K562 (cell line): ENCODE measurements at regions not wholly inside any gene's neighbourhood (a gene's known extent, or its start where the extent isn't known, plus 50 kb on each side); places are given as distances from the start of the nearest gene placed in this dataset.

ENCODE experiments used
- ATAC-seq: fragments of 200-7000 bp; cut with Tn5 transposase; 3 replicates; pipeline ENCODE4 v1.9.1; 2020; ENCODE audit warnings: moderate library complexity
- BruUV-seq: library from RNA; stranded (reverse); fragments of 400-500 nt; replicated peaks from 2 replicates; lab custom pipeline; 2021; lab: Mats Ljungman, UMichigan
- CTCF ChIA-PET: fragments of 300-600 bp; formaldehyde crosslinking; extraction: SDS; loops from one replicate; lab custom pipeline; 2021; ENCODE audit warnings: low intra/inter-chr PET ratio; lab: Yijun Ruan, JAX
- POLR2A ChIA-PET: fragments of 300-600, 350-650 bp; sonication (Branson Sonifier 250); formaldehyde crosslinking; extraction: SDS; loops from one replicate; lab custom pipeline; 2021; ENCODE audit warnings: antibody characterized with exemption, inconsistent platforms; lab: Yijun Ruan, JAX
- DNase-seq, 4 experiments: peaks; one replicate each; pipeline versions ENCODE4 v3.0.0 to v3.0.0-alpha.2; 2011 to 2018; ENCODE audit warnings: low spot score in 3 of 4, mixed read lengths in 3 of 4; ENCODE audit errors: extremely low read depth in 1 of 4
- FAIRE-seq: peaks from 2 replicates; lab custom pipeline; 2011; peaks lifted over from hg19 to GRCh38; lab: Jason Lieb, UNC
- H2AFZ ChIP-seq: 2 replicates; pipeline ENCODE4 v1.6.0; 2011; ENCODE audit warnings: low read depth, low read length, control low read depth, inconsistent platforms
- H3K27ac ChIP-seq: fragments of 200-600 bp; 3 replicates; pipeline ENCODE4 v1.8.0; 2011; ENCODE audit warnings: low read depth, mild to moderate bottlenecking, control low read depth, inconsistent platforms, low read length, moderate library complexity, mixed read lengths; ENCODE audit errors: extremely low read depth
- H3K27me3 ChIP-seq, 2 experiments: fragments of 300-600 bp in 1 of 2; 2 replicates in 1 of 2; 3 replicates in 1 of 2; pipeline versions ENCODE4 v1.6.0 to v1.8.0; 2011; ENCODE audit warnings: inconsistent platforms in 2 of 2, low read length in 2 of 2, mild to moderate bottlenecking in 1 of 2, mixed read lengths in 1 of 2, moderate library complexity in 1 of 2; ENCODE audit not compliant: control insufficient read depth in 2 of 2, insufficient read depth in 2 of 2
- H3K36me3 ChIP-seq: fragments of 300-600 bp; 3 replicates; pipeline ENCODE4 v1.8.0; 2011; ENCODE audit warnings: mild to moderate bottlenecking, low read length, inconsistent platforms; ENCODE audit not compliant: control insufficient read depth, insufficient read depth
- H3K4me1 ChIP-seq, 2 experiments: fragments of 200-600 bp in 1 of 2; replicated peaks in 1 of 2; 2 replicates in 1 of 2; 3 replicates in 1 of 2; pipeline versions ENCODE4 v1.5.1 to v1.8.0; 2011; ENCODE audit warnings: inconsistent platforms in 2 of 2, low read length in 2 of 2, mild to moderate bottlenecking in 1 of 2, mixed read lengths in 1 of 2, moderate library complexity in 1 of 2; ENCODE audit not compliant: control insufficient read depth in 2 of 2, insufficient read depth in 2 of 2
- H3K4me2 ChIP-seq: 2 replicates; pipeline ENCODE4 v1.6.1; 2011; ENCODE audit warnings: low read length, control low read depth, inconsistent platforms, mixed read lengths; ENCODE audit not compliant: insufficient read depth
- H3K4me3 ChIP-seq: fragments of 200-600 bp; sonication (generic), shearing (Covaris generic); 2 replicates; pipeline ENCODE4 v1.5.1; 2016; ENCODE audit warnings: control low read depth, inconsistent platforms
- H3K79me2 ChIP-seq: fragments of 200-600 bp; 3 replicates; pipeline ENCODE4 v1.8.0; 2011; ENCODE audit warnings: low read length, inconsistent platforms; ENCODE audit not compliant: control insufficient read depth, insufficient read depth
- H3K9ac ChIP-seq, 2 experiments: 2 replicates each; pipeline versions ENCODE4 v1.6.0 to v1.6.1; 2011; ENCODE audit warnings: low read depth in 2 of 2, low read length in 2 of 2, control low read depth in 1 of 2, inconsistent platforms in 1 of 2, mild to moderate bottlenecking in 1 of 2, mixed read lengths in 1 of 2; ENCODE audit not compliant: insufficient read depth in 1 of 2
- H3K9me1 ChIP-seq: one replicate; pipeline ENCODE4 v1.6.0; 2011; ENCODE audit warnings: inconsistent platforms, mild to moderate bottlenecking, low read length, moderate library complexity; ENCODE audit not compliant: control insufficient read depth, insufficient read depth
- H3K9me3 ChIP-seq: replicated peaks from 2 replicates; pipeline ENCODE4 v1.5.1; 2011; ENCODE audit warnings: low read depth, low read length, inconsistent platforms; ENCODE audit not compliant: control insufficient read depth, insufficient read depth
- H4K20me1 ChIP-seq: replicated peaks from 2 replicates; pipeline ENCODE4 v1.6.1; 2011; ENCODE audit warnings: low read length, inconsistent platforms, mixed read lengths; ENCODE audit not compliant: control insufficient read depth, insufficient read depth
- RFX5 ChIP-seq: IDR thresholded peaks from 2 replicates; pipeline ENCODE4 v1.6.1; 2011; ENCODE audit warnings: low read depth, mild to moderate bottlenecking, improper control_type of control experiment, low read length
- ZBTB2 ChIP-seq: fragments of 450-650 bp; IDR thresholded peaks from 2 replicates; pipeline ENCODE4 v1.6.1; 2016; ENCODE audit warnings: antibody characterized with exemption
- ZNF398 ChIP-seq: fragments of 250-450 bp; sonication (Bioruptor Pico); IDR thresholded peaks from 2 replicates; pipeline ENCODE4 v1.8.0; 2021; ENCODE audit warnings: moderate library complexity, mild to moderate bottlenecking, inconsistent platforms
- WGBS: fragments of 100-300 bp; shearing (Covaris generic); methylation state at CpG from one replicate; pipeline ENCODE4 v1.1.6; 2016; ENCODE audit warnings: low coverage, mixed read lengths; ENCODE audit not compliant: insufficient coverage; ENCODE audit errors: missing lambda C conversion rate; 5-methylcytosine and 5-hydroxymethylcytosine counted together
- in situ Hi-C: fragments of 300-500 bp; cut with MboI; formaldehyde crosslinking; loops from 4 replicates; pipeline ENCODE4 v1.15.0; 2018; ENCODE audit warnings: inconsistent platforms, mixed read lengths
- intact Hi-C: fragments of 100-400 bp; cut with micrococcal nuclease; formaldehyde crosslinking; loops from 2 replicates; pipeline ENCODE4 v1.14.2; 2022

GRCh38 chr14:38120109-38120508 lies 87.6 kb upstream of the SSTR1 start:
- Histone ChIP-seq H3K4me1 (no peaks in the 10 kb centered on the region), H3K9me1 (no peaks in the 10 kb centered on the region), H3K4me3 (no peak overlapping the region), H3K27ac (no peak overlapping the region), H3K9me3 (no peaks in the 10 kb centered on the region), H3K27me3 (no peaks in the 10 kb centered on the region), H3K79me2 (no peaks in the 10 kb centered on the region), H3K36me3 (no peaks in the 10 kb centered on the region), H4K20me1 (no peaks in the 10 kb centered on the region), H2AFZ (no peak overlapping the region), H3K9ac (no peak overlapping the region), H3K4me2 (no peak overlapping the region)
- intact Hi-C loops, result no loop called here
- TF ChIP-seq RFX5, result no peak
- no peak for TF ChIP-seq ZNF398 (CRISPR knock-in tag)
- TF ChIP-seq ZBTB2, result no peak
- no TSS peak for BruUV-seq
- ChIA-PET CTCF (no interaction called here), POLR2A (no interaction called here)
- FAIRE-seq, result no peak
- 0% methylated on average over 2 of the region's 2 CpGs for WGBS
- in situ Hi-C loops, result no loop called here
- no peak for DNase-seq
- no peak for ATAC-seq
